B cell (primary cell): ENCODE measurements at regions not wholly inside any gene's neighbourhood (a gene's known extent, or its start where the extent isn't known, plus 50 kb on each side); places are given as distances from the start of the nearest gene placed in this dataset.

ENCODE experiments used
- CTCF ChIP-seq: fragments of 200-600 bp; IDR thresholded peaks from one replicate; pipeline ENCODE4 v1.8.0; 2022; ENCODE audit warnings: antibody characterized with exemption, mild to moderate bottlenecking
- EZH2 ChIP-seq: IDR thresholded peaks from 2 replicates; pipeline ENCODE4 v1.6.1; 2012; ENCODE audit warnings: borderline replicate concordance, low read depth, mild to moderate bottlenecking, moderate library complexity, low read length; ENCODE audit not compliant: insufficient read depth, poor library complexity, severe bottlenecking

GRCh38 chr5:35303152-35303551 is 72.9 kb upstream of the PRLR start:
- TF ChIP-seq CTCF, result no peak
- TF ChIP-seq EZH2, result no peak
